Embryonic facial prominence (tissue), 1 donor: ENCODE measurements at regions not wholly inside any gene's neighbourhood (a gene's known extent, or its start where the extent isn't known, plus 50 kb on each side); places are given as distances from the start of the nearest gene placed in this dataset.

Source experiments
- DNase-seq: peaks from one replicate; pipeline ENCODE4 v3.0.0-alpha.2; 2016; ENCODE audit errors: extremely low spot score

DNA sequence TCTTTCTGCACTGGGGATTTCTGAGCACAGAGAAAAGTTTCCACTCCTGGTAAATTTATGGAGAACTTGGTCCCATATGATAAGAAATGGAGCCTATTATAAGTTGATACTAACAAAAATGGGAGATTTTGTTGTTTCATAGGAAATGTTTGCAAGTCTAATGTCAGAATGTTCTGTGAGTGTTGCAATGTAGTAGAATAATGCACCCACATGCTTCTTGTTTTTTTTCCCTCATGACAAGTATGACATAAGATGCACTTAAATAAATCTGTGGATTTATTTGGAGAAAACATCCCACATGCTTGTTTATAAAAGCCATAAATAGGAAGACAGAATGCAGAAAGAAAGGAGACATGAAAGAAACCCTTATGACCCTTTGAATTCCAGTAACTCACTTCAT lies 50.8 kb upstream of the KCNJ6 start:
- no peak for DNase-seq

DNA sequence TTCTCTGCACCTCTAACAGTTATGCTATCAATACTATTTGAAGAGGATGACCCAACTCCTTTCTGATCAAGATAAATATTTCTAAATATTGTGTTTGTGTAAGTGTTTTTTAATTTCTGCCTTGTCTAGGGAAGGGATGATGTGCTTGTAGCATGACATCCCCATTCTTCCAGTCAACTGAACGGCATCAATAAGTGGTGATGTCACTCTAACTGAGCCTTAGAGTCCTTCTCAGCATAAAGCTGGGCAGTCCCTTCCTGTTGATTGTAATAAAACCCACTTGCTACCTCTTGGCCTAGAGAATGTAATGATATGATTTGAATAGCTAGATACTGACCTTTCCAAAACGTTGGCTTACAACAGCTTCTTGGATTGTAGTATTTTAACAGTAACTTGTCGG lies 52.5 kb upstream of the KCNJ6 start:
- DNase-seq, result no peak

DNA sequence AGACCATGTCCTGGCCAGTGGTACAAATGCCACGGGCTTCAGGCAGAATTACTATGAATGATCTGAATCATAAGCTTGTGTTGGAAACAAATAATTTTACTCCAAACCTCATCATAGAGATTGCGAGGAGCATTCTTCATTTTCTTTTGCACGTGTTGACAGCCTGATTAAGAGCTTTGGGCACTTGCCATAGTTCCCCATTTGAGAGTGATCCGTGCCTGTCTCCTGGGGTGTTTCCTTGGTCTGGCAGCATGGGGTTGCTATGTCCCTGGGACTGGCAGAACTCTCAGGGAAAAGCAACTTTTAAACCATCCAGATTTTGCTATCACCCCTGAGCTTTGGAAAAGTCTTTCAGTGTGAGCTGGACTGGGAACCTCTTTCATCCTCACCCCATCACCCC lies 54.3 kb upstream of the KCNJ6 start:
- no peak for DNase-seq

DNA sequence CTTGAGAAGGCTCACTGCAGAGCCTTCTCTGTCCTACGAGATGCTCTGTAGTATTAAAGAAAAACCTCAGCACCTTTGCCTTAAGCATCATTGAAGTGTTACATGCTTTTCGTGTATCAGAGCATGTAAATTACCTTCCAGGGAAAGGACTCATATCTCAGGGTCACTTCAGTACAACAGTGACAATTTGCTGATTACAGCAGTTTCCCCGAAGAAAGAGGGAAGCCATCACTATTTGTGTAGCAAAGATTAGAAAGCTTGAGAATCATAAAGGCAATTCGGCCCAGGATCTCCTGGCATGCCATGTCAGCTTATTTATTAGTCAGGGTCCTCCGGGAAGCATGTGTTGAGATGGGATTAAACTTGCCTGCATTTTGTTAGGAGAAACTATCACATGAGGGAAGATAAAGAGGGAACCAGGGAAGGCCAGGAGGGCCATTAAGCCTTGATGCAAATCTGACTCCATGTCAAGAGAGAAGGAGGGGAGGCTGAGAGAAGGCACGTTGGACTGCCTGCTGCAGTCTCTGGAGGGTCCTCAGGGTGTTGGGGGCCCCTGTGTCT lies 55.2 kb upstream of the KCNJ6 start:
- DNase-seq, result no peak

DNA sequence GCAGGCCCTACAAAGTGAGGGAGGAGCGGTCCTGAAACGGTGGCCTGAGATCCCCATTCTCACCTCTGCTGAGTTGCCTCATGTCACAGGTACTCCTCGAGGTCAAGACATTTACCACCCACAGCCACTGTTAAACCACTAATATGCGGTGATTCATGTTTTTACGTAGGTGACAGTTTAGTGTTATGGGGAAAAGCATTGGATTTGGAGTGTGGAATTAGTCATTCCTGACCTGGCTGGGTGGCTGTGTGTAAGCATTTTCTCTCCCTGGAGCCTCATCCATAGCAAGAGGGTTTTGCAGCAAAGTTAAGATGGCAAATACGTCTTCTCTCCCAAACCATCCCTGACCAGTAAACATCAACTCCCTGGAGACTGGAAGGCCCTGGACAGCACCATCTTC lies 57.8 kb upstream of the KCNJ6 start:
- DNase-seq, result no peak

DNA sequence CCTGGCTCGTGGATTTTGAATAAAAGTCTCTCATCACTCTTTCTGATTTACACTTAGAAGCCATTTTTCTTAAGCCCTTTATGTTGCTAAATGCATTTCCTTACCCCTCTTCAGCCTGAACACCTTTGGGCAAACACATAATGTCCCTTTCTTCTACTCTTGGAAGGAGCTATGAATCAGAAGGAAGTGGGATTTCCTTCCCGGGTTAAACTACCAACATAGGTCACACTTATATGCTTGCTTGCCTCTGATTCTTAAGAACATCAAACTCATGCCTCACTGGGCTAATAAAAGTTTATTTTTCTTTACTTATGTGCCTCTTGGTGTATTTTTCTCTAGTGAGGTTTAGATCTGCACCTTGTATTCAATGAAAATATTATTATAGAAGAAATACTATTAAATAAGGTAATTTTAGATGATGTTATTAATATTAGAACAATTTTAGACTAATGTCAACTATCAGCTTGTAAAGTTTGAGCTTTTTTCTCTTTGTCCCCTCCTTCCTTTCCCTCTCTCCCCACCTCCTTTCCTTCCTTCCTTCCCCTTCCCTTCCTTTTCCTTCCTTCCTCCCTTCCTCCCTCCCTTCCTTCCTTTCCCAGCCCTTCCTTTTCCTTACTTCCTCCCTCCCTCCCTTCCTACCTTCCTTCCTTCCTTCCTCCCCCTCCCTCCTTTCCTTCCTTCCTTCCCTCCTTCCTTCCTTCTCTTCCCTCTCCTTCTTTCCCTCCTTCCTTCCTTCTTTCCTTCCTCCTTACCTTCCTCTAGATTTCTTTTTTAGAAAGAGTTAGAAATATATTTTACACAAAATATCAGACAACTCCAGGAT lies 66.5 kb upstream of the KCNJ6 start:
- no peak for DNase-seq

DNA sequence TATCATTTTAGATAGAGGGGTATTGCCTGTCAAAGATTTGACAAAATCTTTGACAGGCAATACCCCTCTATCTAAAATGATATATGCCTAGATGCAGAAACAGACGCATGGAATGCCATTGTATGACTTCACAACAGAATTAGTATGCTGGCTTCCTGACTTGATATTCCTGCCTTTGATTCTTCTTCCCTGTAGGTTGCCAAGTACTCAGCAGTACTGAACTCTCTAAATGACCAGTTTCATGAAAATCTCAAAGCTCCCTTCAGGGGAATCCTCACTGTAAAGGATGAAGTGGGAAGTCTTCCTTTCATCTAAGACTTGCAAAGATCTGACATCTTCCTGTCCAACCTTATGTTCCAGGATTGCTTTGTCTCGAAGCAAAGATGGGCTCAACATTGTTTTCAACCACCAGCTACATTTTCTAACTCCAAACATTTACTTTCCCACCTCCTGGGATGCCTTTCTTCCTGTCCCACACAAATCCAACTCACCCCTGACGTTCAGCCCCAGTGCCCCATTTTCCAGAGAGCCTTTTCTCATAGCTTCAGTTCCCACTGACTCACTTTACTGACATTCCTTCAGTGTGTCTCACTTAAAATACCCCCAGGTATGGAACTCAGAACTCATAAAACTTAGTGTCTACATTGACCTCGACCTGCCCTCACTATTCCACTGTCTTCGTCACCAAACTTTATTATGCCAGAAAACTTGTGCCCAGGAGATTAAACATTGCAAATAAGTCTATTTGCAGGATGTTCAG lies 67.3 kb upstream of the KCNJ6 start:
- DNase-seq, result no peak

DNA sequence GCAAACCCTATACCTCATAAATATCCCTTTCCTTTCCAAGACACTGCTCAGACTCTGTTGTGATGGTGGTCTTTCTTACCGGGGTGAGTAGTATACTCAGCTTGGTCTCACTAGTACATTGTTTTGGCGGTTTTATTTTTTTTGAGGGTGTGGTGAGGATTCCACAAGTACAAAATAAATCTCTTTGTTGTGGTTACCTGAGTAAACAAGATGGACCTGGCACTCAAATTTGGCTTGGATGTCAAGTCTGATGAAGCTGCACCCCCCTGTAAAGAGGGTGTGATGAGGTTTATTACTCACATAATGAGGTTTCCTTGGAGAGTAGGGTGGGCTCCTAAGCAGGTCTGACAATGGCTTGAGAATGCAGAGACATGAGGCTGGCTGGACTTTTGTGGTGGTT lies 68.2 kb upstream of the KCNJ6 start:
- DNase-seq, result no peak

DNA sequence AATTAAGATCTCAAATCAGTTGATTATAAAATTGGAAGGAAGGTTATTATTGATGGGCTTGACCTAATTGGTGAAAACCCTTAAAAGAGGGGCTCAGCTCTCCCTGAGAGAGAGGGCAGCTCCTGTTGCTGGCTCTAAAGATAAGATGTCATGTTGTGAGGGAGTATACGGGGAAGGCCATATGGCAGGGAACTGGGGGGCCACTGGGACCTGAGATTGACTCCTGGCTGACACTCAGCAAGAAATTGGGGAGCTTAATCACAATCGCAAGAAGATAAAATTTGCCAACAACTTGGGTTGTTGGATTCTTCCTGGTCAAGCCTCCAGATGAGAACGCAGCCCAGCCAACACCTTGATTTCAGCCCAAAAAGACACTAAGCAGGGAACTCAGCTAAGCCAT lies 69.7 kb upstream of the KCNJ6 start:
- no peak for DNase-seq

DNA sequence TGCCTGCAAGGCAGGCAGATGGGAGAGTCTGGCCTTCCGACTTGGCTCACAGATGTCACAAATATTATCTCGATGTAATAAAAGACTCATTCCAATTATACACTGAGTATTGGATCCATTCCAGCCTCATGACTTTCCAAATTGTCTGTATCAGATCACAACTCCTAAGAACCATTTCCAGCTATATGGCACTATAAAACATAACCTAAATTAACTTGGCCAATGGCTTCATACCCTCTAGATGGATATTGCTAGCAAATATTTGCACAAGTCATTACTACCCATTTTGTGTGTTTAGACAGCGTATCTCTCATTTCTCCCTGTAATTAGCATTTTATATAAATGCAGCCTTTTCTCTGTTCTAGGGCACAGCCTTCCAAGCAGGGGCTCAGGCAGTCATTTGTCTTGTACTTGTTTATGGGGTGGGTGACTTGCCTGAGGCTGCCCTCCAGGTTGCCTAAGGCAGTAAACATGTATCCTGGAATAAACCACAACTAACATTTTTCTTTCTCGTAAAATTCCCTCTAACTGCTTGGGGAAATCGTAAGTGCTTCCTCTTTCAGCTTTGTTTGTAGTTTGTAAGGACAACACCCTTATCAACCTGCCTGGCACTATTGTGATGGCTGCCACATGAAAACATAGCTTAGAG lies 70.6 kb upstream of the KCNJ6 start:
- DNase-seq, result no peak

DNA sequence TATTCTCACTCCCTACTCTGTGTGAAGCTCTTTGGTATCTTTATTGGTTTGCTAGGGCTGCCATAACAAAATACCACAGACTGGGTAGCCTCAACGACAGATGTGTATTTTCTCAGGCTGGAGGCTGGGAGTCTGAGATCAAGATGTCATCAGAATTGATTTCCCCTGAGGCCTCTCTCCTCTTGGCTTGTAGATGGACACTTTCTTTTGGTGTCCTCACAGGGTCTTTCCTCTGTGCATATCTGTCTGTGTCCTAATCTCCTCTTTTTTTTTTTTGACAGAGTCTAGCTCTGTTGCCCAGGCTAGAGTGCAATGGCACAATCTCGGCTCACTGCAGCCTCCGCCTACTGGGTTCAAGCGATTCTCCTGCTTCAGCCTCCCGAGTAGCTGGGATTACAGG lies 71.4 kb upstream of the KCNJ6 start:
- no peak for DNase-seq

DNA sequence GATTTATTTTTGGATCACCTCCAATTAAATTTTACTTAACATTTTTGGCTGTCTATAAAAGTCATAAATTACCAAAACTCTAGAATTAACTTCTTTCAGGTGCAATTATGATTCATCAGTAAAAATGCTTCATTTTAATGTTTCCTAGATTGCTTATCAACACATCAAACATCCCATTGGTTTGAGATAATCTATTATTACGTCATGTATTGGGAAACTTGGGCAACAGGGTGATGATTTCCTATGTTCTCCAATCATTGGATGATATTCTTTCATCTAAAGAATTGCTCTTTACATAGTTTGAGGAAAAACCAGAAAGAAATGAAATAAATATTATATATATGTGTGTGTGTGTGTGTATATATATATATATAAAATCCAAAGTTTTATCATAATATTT lies 76.8 kb upstream of the KCNJ6 start:
- no peak for DNase-seq

DNA sequence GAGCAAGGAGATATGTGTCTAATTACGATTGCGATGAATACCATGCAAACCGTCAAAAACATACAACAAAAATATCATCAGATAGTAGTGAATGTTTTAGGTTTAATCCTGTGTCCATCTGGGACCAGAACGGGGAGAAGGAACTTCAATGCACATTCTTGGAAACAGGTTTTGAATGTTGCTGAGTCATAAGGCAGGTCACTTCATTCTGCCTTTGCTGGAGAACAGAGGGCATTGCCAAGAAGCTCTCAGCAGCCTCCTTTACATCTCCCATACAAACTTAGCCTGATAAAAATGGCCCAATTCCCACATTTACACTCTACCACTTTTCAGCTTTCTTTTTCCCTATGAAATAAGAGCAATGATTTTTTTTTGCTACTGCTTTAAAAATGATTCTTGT lies 78.0 kb upstream of the KCNJ6 start:
- no peak for DNase-seq

DNA sequence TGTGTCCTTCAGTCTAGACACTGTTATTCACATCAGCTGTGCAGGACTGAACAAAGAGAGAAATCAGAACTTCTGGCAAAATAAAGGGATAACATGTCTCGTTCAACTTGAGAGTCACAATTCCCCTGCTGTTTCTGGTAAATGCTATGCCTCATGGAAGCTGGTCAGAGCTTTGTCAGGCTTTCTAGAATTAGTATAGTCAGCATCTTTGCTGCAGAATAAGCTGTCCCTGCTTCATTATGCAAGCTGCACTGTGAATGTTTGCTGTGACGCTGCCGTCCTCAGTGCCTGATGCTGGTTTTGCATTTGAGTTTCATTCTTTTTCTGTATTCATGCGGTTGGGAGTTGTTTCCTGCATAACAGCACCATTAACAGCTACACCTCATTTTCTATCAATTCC lies 96.4 kb upstream of the KCNJ6 start:
- no peak for DNase-seq

DNA sequence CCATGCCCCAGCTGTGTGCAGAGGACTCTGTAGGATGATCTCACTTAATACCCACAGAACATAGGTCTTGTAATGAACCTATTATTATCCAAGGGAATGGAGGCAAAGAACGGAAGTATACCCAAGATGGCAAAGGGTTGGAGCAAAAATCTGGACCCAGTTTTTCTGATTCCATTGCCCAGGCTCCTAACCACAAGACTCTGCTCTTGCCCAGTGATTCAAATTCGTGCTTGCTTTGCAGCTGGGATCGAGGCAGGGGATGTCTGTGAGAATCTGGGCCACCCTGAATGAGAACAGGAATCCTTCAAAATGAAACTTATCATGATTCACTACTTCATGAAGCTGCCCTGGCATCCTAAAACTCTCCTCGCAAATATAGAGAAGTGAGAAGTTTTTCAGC lies 97.5 kb upstream of the KCNJ6 start:
- no peak for DNase-seq

DNA sequence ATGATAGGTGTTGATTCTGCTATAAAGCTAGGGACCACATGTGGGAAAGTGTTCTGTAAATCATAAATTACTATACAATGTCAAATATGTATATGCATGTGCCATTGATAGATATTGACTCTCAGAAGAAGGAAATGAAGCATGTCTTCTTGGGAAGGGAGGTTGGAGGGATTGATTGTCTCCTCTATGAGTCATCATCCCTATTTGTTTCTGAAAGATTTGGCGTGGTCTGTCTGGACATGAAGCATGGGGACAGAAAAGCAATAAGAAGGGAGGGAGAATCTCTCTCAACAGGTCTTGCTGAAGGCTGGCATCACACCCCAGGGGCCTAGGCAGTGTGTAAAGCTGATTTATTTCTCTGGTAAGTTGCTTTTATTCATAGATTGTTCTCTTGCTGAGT lies 98.0 kb upstream of the KCNJ6 start:
- DNase-seq, result no peak

DNA sequence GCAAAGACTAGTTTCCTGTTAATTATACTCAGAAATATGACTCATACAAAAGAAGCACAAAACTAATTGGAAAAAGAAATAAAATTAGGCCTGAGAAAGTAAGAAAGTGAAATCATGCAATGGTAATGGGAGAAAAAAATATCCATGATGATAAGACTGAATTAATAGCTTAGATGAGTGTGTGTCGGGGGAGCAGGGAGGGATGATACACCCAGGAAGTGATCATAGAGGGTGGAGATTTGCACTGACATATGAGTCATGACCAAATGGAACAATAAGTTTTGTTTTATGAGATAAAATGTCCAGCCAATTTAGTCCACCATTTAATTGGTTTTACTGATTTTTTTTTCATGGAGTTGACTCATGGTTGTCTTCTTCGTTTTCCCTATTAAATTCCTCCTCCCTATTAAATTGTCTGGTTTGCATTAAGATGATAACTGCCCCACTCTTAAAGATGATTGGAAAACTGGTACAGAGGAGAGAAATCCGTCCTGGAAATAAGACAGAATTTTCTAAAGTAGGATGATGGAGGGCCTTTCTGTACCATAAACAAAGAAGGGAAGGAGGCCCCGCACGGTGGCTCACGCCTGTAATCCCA lies 111.7 kb upstream of the KCNJ6 start:
- no peak for DNase-seq

DNA sequence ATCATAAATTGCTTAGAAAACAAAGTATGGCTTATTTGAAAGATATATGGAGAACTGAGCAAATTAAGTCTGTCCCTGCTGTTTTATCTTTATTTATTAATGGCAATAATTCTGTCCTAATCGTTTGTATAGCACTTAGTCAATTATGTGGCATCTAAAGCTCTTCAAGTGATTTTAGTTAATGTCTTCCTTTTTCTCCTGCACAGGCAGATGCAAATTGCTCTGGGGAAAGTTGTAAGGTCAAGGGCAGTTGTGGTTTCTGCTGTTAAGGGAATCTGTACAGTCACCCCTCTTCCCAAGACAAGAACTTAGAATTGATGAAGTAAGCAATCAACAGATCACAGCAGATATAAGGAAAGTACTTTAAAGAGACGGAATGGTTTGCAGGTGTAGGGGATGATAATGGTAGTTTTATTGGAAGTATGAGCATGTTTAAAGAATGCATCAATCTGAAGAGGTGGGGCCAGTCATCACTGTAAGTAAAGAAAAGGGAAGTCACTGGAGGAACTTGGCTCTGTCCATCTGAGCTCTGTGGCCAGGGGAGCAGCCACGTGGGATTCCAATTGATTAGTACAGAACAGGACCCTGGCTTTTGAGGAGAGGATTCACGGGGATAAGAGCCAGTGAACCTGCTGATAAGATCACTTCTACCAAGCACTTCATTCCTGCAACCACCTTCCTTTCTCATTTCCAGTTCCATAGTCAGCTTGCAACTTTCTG lies 116.0 kb upstream of the KCNJ6 start:
- no peak for DNase-seq

DNA sequence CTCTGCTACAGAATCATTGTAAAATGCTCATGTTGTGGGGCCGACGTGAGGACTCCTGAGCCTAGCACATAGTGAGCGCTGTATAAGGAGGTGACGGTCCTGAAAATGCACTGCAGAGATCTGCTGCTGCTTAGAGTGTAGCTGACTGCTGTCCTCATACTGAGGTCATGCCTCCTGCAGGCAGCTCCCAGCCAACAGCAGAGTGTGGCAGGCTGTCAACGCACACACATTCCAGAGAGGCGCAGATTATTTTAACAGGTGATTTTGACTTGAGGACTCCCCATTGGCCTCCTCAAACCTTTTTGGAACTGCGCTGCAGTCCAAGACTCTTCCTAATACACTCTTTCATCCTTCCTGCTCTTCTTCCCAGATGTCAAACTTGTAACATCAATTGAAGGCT lies 119.8 kb upstream of the KCNJ6 start:
- no peak for DNase-seq

DNA sequence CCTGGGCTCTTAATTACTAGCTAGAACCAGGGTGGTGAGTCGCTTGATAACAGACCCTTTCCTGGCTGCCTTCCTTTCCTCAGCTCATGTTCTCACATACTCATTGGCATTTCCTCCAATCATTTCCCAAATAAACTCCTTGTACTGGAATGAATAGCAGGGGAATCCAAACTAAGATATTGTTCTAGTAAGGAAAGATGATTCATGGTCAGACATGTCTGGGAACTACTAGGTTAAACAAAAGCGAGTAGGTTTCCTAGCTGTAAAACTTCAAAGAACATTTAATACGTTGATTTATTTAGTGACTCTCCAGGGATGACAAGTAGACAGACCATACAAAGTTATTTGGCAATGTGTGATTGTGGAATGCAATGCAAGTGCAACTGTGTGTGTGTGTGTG lies 121.2 kb upstream of the KCNJ6 start:
- no peak for DNase-seq

DNA sequence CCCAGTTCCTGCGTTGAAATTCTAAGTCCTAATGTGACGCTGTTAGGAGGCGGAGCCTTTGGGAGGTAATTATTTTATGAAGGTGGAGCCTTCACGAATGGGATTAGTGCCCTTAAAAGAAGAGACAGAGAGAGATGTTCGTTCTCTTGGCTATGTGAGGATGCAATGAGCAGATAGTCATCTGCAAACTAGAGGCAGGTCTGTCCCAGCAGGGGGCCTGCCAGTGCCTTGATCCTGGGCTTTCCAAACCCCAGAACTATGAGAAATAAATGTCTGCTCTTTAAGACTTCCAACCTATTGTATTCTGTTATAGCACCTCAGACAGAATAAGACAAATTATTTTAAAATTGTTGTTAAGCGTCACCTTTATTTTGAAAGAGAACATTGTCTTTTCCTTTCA lies 123.1 kb upstream of the KCNJ6 start:
- no peak for DNase-seq

DNA sequence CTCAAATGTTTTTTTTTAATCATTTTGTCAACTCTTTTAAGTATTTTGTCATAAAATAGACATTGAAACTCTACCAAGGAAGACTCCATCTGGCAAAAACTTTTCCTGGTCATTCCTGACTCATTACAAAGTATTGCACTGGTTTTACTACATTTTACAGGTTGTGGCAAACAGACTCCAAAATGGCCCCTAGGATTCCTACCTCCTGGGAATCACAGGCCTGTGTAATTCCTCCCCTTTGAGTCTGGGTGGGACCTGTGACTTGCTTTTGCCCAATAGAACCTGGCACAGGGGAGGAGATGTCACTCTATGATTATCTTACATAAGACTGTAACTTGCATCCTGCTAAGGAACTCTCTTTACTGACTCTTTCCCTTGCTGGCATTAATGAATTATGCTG lies 123.6 kb upstream of the KCNJ6 start:
- no peak for DNase-seq
